Colonic mucosa (tissue), 4 donors: ENCODE measurements at regions not wholly inside any gene's neighbourhood (a gene's known extent, or its start where the extent isn't known, plus 50 kb on each side); places are given as distances from the start of the nearest gene placed in this dataset.

Experiments
- DNase-seq: peaks from one replicate; pipeline ENCODE4 v3.0.0-alpha.2; 2020
- H3K27ac ChIP-seq: fragments of 200-600 bp; one replicate; pipeline ENCODE4 v1.8.0; 2021
- H3K27me3 ChIP-seq: fragments of 200-600 bp; one replicate; pipeline ENCODE4 v1.8.0; 2021
- H3K36me3 ChIP-seq: fragments of 200-600 bp; one replicate; pipeline ENCODE4 v1.8.0; 2021
- H3K4me1 ChIP-seq: fragments of 200-600 bp; one replicate; pipeline ENCODE4 v1.8.0; 2021; ENCODE audit warnings: mild to moderate bottlenecking
- H3K4me3 ChIP-seq: fragments of 200-600 bp; one replicate; pipeline ENCODE4 v1.8.0; 2021
- H3K9ac ChIP-seq, 2 donors: one replicate each; pipeline ENCODE4 v1.7.0; 2013; ENCODE audit warnings: control low read depth in 2 of 2, low read depth in 2 of 2, low read length in 2 of 2
- H3K9me3 ChIP-seq: fragments of 200-600 bp; one replicate; pipeline ENCODE4 v1.8.0; 2021
- CTCF ChIP-seq: fragments of 200-600 bp; IDR thresholded peaks from one replicate; pipeline ENCODE4 v1.8.0; 2022; ENCODE audit warnings: antibody characterized with exemption, mild to moderate bottlenecking
- intact Hi-C: fragments of 100-400 bp; cut with DNase I; formaldehyde crosslinking; loops from one replicate; pipeline ENCODE4 v1.14.1; 2022
- donor health status: healthy.
- donor health status: DM: no; HTN: no; CAD: no.
- donor health status: DM: no; HTN: no; CAD: no.

GRCh38 chr3:24715171-24715792 lies 220.6 kb upstream of the THRB start:
- TF ChIP-seq CTCF = no peak
- Histone ChIP-seq H3K9me3 (no peaks in the 10 kb centered on the region), H3K27me3 (no peaks in the 10 kb centered on the region), H3K27ac (no peak overlapping the region), H3K36me3 (no peaks in the 10 kb centered on the region), H3K4me1 (no peaks in the 10 kb centered on the region), H3K4me3 (no peak overlapping the region), H3K9ac (no peak overlapping the region)
- intact Hi-C loops = no loop called here
- DNase-seq = no peak

GRCh38 chr3:24722087-24722486 lies 227.4 kb upstream of the THRB start:
- no peak for DNase-seq
- H3K27me3 ChIP-seq = no peaks in the 10 kb centered on the region
- no peak overlapping the region for H3K9ac ChIP-seq
- intact Hi-C loops = no loop called here
- no peaks in the 10 kb centered on the region for H3K9me3 ChIP-seq
- TF ChIP-seq CTCF = no peak
- H3K36me3 ChIP-seq = no peaks in the 10 kb centered on the region
- no peak overlapping the region for H3K4me3 ChIP-seq
- no peaks in the 10 kb centered on the region for H3K4me1 ChIP-seq
- no peak overlapping the region for H3K27ac ChIP-seq

GRCh38 chr3:24725514-24726255 lies 231.0 kb upstream of the THRB start:
- Histone ChIP-seq H3K36me3 (no peaks in the 10 kb centered on the region), H3K4me1 (no peaks in the 10 kb centered on the region), H3K27me3 (no peaks in the 10 kb centered on the region), H3K4me3 (no peak overlapping the region), H3K9me3 (no peaks in the 10 kb centered on the region), H3K9ac (no peak overlapping the region), H3K27ac (no peak overlapping the region)
- DNase-seq = no peak
- TF ChIP-seq CTCF = no peak
- intact Hi-C loops = no loop called here

GRCh38 chr3:24726423-24726822 lies 231.8 kb upstream of the THRB start:
- Histone ChIP-seq H3K4me3 (no peak overlapping the region), H3K36me3 (no peaks in the 10 kb centered on the region), H3K9me3 (no peaks in the 10 kb centered on the region), H3K27ac (no peak overlapping the region), H3K9ac (no peak overlapping the region), H3K27me3 (no peaks in the 10 kb centered on the region), H3K4me1 (no peaks in the 10 kb centered on the region)
- TF ChIP-seq CTCF = no peak
- no peak for DNase-seq
- intact Hi-C loops = no loop called here

- DNase-seq = no peak
- Histone ChIP-seq H3K36me3 (no peaks in the 10 kb centered on the region), H3K4me1 (no peaks in the 10 kb centered on the region), H3K27ac (no peak overlapping the region), H3K9ac (no peak overlapping the region), H3K4me3 (no peak overlapping the region), H3K27me3 (no peaks in the 10 kb centered on the region), H3K9me3 (no peaks in the 10 kb centered on the region)
- intact Hi-C loops = no loop called here
- TF ChIP-seq CTCF = no peak
Measured at GRCh38 chr3:24730173-24730572, 235.5 kb upstream of the THRB start.
